ENCODE measurements at regions not wholly inside any gene's neighbourhood (a gene's known extent, or its start where the extent isn't known, plus 50 kb on each side); places are given as distances from the start of the nearest gene placed in this dataset.
A peak's percentile ranks its signal among the peaks of the same experiment; 100 is the strongest.

DNA sequence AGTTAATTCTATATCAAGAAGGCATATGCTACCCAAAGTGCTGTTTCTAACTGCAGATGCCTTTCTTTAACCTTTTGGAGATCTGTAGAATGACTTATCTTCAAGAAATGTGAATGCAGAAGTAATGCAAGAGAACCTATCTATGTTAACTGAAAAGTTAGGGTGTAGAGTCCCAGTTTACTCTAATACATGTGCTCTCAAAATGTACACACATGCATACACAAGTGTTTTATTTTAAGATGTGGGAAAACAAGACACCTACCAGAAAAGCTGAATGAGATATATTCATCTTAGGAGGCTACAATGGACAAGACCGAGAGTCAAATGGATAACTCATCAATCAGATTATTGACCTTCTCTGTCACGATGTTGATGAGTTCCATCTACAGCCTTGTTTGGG is 80.9 kb downstream of the CDCA7 start:
- no peak for DNase-seq (ENCODE audit: low read depth)
- no peak overlapping the region for H3K4me3 ChIP-seq (ENCODE audit: low read length)
- TF ChIP-seq, protein P1, sequence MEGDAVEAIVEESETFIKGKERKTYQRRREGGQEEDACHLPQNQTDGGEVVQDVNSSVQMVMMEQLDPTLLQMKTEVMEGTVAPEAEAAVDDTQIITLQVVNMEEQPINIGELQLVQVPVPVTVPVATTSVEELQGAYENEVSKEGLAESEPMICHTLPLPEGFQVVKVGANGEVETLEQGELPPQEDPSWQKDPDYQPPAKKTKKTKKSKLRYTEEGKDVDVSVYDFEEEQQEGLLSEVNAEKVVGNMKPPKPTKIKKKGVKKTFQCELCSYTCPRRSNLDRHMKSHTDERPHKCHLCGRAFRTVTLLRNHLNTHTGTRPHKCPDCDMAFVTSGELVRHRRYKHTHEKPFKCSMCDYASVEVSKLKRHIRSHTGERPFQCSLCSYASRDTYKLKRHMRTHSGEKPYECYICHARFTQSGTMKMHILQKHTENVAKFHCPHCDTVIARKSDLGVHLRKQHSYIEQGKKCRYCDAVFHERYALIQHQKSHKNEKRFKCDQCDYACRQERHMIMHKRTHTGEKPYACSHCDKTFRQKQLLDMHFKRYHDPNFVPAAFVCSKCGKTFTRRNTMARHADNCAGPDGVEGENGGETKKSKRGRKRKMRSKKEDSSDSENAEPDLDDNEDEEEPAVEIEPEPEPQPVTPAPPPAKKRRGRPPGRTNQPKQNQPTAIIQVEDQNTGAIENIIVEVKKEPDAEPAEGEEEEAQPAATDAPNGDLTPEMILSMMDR (conservative IDR thresholded peaks at IDR 0.05; ENCODE audit: low read length), result no peak

DNA sequence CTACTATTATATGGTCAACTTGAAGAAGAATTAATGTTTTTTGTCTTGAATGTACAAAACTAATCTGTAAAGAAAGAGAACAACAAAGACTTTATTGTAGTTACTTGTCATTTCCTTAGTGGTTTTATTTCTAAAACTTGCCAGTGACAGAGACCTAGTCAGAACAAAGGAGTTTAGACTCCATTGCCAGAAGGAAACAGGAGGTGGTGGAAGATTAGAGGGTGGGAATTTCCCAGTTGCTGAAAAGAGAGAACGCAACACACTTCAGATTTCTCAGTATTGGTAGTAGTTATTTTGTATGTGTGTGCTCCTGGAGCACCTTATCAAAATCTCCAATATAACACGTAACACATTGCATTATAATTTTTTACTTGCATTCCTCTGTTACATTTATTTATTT is 81.4 kb downstream of the CDCA7 start:
- TF ChIP-seq, protein P1 (conservative IDR thresholded peaks at IDR 0.05; ENCODE audit: low read length), result no peak
- H3K4me3 ChIP-seq (ENCODE audit: low read length), result no peak overlapping the region
- no peak for DNase-seq (ENCODE audit: low read depth)

DNA sequence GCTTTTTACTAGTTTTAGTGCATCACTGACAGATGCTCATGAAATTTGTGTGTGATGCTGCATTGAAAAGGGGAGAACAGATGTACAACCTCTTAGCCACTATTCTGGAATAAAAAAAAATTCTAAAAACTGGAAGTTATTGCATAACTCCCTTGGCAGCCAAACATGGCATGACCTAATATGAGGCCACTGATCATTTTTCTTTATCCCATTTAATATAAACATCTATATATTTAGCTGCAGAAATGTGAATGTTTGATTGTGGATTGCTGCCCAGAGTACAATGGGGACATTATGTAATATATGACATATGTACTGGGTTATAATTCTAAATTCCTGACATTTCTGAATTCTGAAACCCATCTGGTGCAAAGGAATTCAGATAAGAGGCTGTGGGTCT is 86.5 kb downstream of the CDCA7 start:
- H3K4me3 ChIP-seq (ENCODE audit: low read length), result no peak overlapping the region
- peak; percentile 6 for DNase-seq (ENCODE audit: low read depth)
- TF ChIP-seq, protein P1 (conservative IDR thresholded peaks at IDR 0.05; ENCODE audit: low read length), result no peak

- no peak for DNase-seq (ENCODE audit: low read depth)
- no peak overlapping the region for H3K4me3 ChIP-seq (ENCODE audit: low read length)
- TF ChIP-seq, protein P1 (conservative IDR thresholded peaks at IDR 0.05; ENCODE audit: low read length), result no peak
These were observed 87.9 kb downstream of the CDCA7 start for GRCh38 chr2:173442542-173442941.

DNA sequence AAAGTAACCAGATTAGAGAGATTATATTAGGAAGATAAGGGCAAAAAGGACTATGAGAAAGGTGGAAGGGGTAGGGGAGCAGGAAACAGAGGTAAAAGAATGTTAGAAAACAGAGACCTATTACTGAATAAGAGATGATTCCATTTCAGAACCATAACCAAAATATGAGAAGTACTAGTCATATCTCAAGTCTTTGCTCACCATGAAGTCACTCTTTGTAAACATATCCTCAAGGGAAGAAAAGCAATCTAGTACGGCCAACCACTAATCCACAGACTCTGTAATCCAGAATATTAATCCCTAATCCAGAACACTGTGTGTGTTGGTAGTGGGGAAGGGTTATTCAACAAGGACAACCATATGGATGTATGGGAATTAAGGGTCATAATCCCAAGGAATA is 92.0 kb downstream of the CDCA7 start:
- DNase-seq (ENCODE audit: low read depth), result no peak
- TF ChIP-seq, protein P1 (conservative IDR thresholded peaks at IDR 0.05; ENCODE audit: low read length), result no peak

DNA sequence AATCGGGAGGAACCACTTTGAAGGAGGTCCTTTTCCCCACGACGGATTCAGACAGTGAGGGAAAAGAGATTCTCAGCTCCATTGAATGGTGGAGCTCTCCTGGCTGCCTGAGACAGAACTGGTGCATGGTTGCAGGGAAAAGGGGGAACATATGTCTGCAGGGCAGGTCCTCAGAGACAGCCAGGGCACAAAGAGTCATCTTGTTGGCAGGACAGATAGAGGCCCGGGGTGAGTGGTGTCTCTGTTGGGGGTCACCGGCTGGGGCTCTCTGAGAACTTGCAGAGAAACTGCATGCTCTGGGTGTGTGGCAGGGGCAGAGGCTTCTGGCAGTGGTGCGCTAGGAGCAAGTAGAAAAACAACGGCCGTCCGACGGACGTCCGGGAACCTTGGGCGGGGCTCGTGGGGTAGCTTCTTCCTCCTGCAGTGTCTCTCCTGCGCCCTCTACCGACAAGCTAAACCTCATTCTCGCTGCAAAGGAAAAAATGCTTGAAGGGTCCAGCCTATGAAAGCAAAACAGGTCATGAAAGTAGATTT is 94.3 kb downstream of the CDCA7 start:
- TF ChIP-seq, protein P1 (conservative IDR thresholded peaks at IDR 0.05; ENCODE audit: low read length), result peak; percentile 82
- peak; percentile 77 for DNase-seq (ENCODE audit: low read depth)
- H3K4me3 ChIP-seq (ENCODE audit: low read length), result peak overlapping the region; percentile 53

More for the DNA sequence above, 92.0 kb downstream of the CDCA7 start:
- H3K4me3 ChIP-seq (ENCODE audit: low read length), result no peak overlapping the region

DNA sequence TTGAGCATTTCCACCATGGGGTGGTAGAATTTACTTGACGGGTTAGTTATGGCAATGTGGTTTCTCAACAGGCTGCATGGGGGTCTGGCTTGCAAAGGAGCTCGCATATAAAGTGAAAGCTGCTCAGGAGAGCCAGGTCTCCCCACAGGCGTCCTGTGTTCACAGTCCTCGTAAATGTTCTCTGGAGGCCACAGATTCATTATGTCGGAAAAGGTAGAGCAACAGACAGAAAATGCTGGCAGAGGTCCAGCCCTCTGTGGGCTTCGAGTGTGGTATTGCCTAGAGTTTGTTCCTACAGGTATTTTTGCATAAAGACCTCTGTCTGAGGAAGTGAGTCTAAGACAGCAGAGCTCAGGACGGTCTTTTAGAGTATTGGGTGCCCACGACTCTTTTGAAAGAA is 96.4 kb downstream of the CDCA7 start:
- TF ChIP-seq, protein P1 (conservative IDR thresholded peaks at IDR 0.05; ENCODE audit: low read length), result no peak
- DNase-seq (ENCODE audit: low read depth), result no peak
- H3K4me3 ChIP-seq (ENCODE audit: low read length), result no peak overlapping the region
